Ishikawa (cell line): ENCODE measurements at regions not wholly inside any gene's neighbourhood (a gene's known extent, or its start where the extent isn't known, plus 50 kb on each side); places are given as distances from the start of the nearest gene placed in this dataset.

Experiments used
- EGR1 ChIP-seq: IDR thresholded peaks from 2 replicates; pipeline ENCODE4 v1.6.1; 2012
- EP300 ChIP-seq: IDR thresholded peaks from 2 replicates; pipeline ENCODE4 v1.6.1; 2012; ENCODE audit warnings: borderline replicate concordance
- FOXM1 ChIP-seq: IDR thresholded peaks from 2 replicates; pipeline ENCODE4 v1.6.1; 2012; ENCODE audit warnings: low read depth, borderline replicate concordance
- RAD21 ChIP-seq: IDR thresholded peaks from 2 replicates; pipeline ENCODE4 v1.6.1; 2012; ENCODE audit warnings: low read depth
- TAF1 ChIP-seq: IDR thresholded peaks from 2 replicates; pipeline ENCODE4 v1.6.1; 2012; ENCODE audit warnings: low read depth, mild to moderate bottlenecking
- TCF12 ChIP-seq: IDR thresholded peaks from 2 replicates; pipeline ENCODE4 v1.6.1; 2012; ENCODE audit warnings: low read depth
- YY1 ChIP-seq: IDR thresholded peaks from 2 replicates; pipeline ENCODE4 v1.6.1; 2012; ENCODE audit warnings: low read depth
- TF ChIP-seq, protein P1 (sequence below): IDR thresholded peaks from 2 replicates; pipeline ENCODE4 v1.6.1; 2012; ENCODE audit warnings: low read depth, mild to moderate bottlenecking

GRCh38 chr15:39052323-39052705 lies 487.7 kb upstream of the RASGRP1 start:
- TF ChIP-seq EGR1 (no peak), TCF12 (no peak), RAD21 (no peak), TAF1 (no peak), FOXM1 (no peak), EP300 (no peak), YY1 (no peak)
- TF ChIP-seq, protein P1, sequence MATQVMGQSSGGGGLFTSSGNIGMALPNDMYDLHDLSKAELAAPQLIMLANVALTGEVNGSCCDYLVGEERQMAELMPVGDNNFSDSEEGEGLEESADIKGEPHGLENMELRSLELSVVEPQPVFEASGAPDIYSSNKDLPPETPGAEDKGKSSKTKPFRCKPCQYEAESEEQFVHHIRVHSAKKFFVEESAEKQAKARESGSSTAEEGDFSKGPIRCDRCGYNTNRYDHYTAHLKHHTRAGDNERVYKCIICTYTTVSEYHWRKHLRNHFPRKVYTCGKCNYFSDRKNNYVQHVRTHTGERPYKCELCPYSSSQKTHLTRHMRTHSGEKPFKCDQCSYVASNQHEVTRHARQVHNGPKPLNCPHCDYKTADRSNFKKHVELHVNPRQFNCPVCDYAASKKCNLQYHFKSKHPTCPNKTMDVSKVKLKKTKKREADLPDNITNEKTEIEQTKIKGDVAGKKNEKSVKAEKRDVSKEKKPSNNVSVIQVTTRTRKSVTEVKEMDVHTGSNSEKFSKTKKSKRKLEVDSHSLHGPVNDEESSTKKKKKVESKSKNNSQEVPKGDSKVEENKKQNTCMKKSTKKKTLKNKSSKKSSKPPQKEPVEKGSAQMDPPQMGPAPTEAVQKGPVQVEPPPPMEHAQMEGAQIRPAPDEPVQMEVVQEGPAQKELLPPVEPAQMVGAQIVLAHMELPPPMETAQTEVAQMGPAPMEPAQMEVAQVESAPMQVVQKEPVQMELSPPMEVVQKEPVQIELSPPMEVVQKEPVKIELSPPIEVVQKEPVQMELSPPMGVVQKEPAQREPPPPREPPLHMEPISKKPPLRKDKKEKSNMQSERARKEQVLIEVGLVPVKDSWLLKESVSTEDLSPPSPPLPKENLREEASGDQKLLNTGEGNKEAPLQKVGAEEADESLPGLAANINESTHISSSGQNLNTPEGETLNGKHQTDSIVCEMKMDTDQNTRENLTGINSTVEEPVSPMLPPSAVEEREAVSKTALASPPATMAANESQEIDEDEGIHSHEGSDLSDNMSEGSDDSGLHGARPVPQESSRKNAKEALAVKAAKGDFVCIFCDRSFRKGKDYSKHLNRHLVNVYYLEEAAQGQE: no peak
